ENCODE measurements at regions not wholly inside any gene's neighbourhood (a gene's known extent, or its start where the extent isn't known, plus 50 kb on each side); places are given as distances from the start of the nearest gene placed in this dataset.

GRCh38 chr7:39838326-39838725 is 111.7 kb upstream of the CDK13 start:
- no peak for TF ChIP-seq CTCF (conservative IDR thresholded peaks at IDR 0.05; ENCODE audit: low read depth, low read length)
- TF ChIP-seq EZH2 (IDR thresholded peaks at IDR 0.05; ENCODE audit: borderline replicate concordance, low read depth, low read length, poor library complexity, severe bottlenecking), result no peak
